Tibial nerve (tissue), 4 donors: ENCODE measurements at regions not wholly inside any gene's neighbourhood (a gene's known extent, or its start where the extent isn't known, plus 50 kb on each side); places are given as distances from the start of the nearest gene placed in this dataset.
"Not testable (repeated sequence)": the region's sequence is repeated elsewhere in the genome, so short reads cannot be mapped to it uniquely, and the experiment has no call there.

Source experiments
- DNase-seq, 2 donors: peaks; one replicate each; pipeline ENCODE4 v3.0.0-alpha.2; 2019; ENCODE audit warnings: low spot score in 2 of 2
- H3K27ac ChIP-seq, 4 donors: fragments of 200-600 bp; sonication (generic) in 3 of 4; one replicate each; pipeline ENCODE4 v1.5.1; 2017 to 2019; ENCODE audit warnings: mild to moderate bottlenecking in 1 of 4
- H3K27me3 ChIP-seq, 2 donors: fragments of 200-600 bp; sonication (generic) in 1 of 2; one replicate each; pipeline versions ENCODE4 v1.5.1 to v1.6.0; 2017 to 2019
- H3K36me3 ChIP-seq, 3 donors: fragments of 200-600 bp; sonication (generic); one replicate each; pipeline ENCODE4 v1.5.1; 2018 to 2019
- H3K4me1 ChIP-seq, 4 donors: fragments of 200-600 bp; sonication (generic) in 3 of 4; one replicate each; pipeline ENCODE4 v1.5.1; 2017 to 2019
- H3K4me3 ChIP-seq, 4 donors: fragments of 200-600 bp; sonication (generic) in 3 of 4; one replicate each; pipeline ENCODE4 v1.5.1; 2017 to 2019; ENCODE audit warnings: mild to moderate bottlenecking in 1 of 4, moderate library complexity in 1 of 4
- H3K9me3 ChIP-seq, 4 donors: fragments of 200-600 bp; sonication (generic) in 3 of 4; one replicate each; pipeline ENCODE4 v1.5.1; 2017 to 2019
- CTCF ChIP-seq, 5 experiments: fragments of 200-600 bp in 3 of 5; fragments of 450-650 bp in 2 of 5; sonication (generic) in 3 of 5; IDR thresholded peaks; one replicate each; pipeline ENCODE4 v1.5.1; 2016 to 2019; ENCODE audit warnings: antibody characterized with exemption in 5 of 5, mild to moderate bottlenecking in 3 of 5, moderate library complexity in 2 of 5
- EP300 ChIP-seq, 2 donors: sonication (generic); formaldehyde crosslinking; IDR thresholded peaks; one replicate each; pipeline ENCODE4 v1.6.1; 2017; ENCODE audit warnings: antibody characterized with exemption in 2 of 2, mild to moderate bottlenecking in 1 of 2
- POLR2A ChIP-seq, 2 donors: fragments of 450-650 bp; IDR thresholded peaks; one replicate each; pipeline ENCODE4 v1.6.1; 2017; ENCODE audit warnings: antibody characterized with exemption in 2 of 2, mild to moderate bottlenecking in 2 of 2, moderate library complexity in 2 of 2
- WGBS, 2 donors: methylation state at CpG; one replicate each; pipeline ENCODE4 v1.1.5; 2018; 5-methylcytosine and 5-hydroxymethylcytosine counted together

GRCh38 chr12:9406564-9407424 is 198.6 kb upstream of the PZP start:
- Histone ChIP-seq H3K4me1 (no peaks in the 10 kb centered on the region), H3K4me3 (peak overlapping the region in 3 of 4 donors; percentile 26 to 55 (median 47)), H3K27ac (peak overlapping the region in 2 of 4 donors; percentile 1 to 77), H3K36me3 (no peaks in the 10 kb centered on the region), H3K9me3 (no peaks in the 10 kb centered on the region), H3K27me3 (no peaks in the 10 kb centered on the region)
- WGBS, 2 donors: 52 to 59% methylated on average over 15 to 22 of the region's 46 CpGs
- DNase-seq: no peak
- TF ChIP-seq CTCF (IDR thresholded peaks at IDR 0.05): no peak

- Histone ChIP-seq H3K4me3 (peak overlapping the region in 2 of 4 donors; percentile 47 to 55), H3K36me3 (no peaks in the 10 kb centered on the region), H3K4me1 (no peaks in the 10 kb centered on the region), H3K9me3 (no peaks in the 10 kb centered on the region), H3K27ac (peak overlapping the region in 1 of 4 donors; percentile 77), H3K27me3 (no peaks in the 10 kb centered on the region)
- 69 to 71% methylated on average over 7 to 11 of the region's 25 CpGs for WGBS, 2 donors
- TF ChIP-seq EP300 (IDR thresholded peaks at IDR 0.05) (no peak), CTCF (IDR thresholded peaks at IDR 0.05) (no peak), POLR2A (IDR thresholded peaks at IDR 0.05) (no peak)
- no peak for DNase-seq
Observed at GRCh38 chr12:9405886-9406563, 197.8 kb upstream of the PZP start.

GRCh38 chr12:9404469-9405260 is 196.5 kb upstream of the PZP start:
- WGBS, 2 donors: 94% methylated on average over 12 of the region's 39 CpGs; no CpG with 5 or more reads in 1 of the 2 donors
- Histone ChIP-seq H3K36me3 (no peaks in the 10 kb centered on the region), H3K27ac (no peak overlapping the region), H3K27me3 (no peaks in the 10 kb centered on the region), H3K9me3 (no peaks in the 10 kb centered on the region), H3K4me1 (no peaks in the 10 kb centered on the region), H3K4me3 (no peak overlapping the region)
- no peak for DNase-seq
- no peak for TF ChIP-seq CTCF (IDR thresholded peaks at IDR 0.05)
- no peak for TF ChIP-seq POLR2A (IDR thresholded peaks at IDR 0.05)
- TF ChIP-seq EP300 (IDR thresholded peaks at IDR 0.05): no peak

DNA sequence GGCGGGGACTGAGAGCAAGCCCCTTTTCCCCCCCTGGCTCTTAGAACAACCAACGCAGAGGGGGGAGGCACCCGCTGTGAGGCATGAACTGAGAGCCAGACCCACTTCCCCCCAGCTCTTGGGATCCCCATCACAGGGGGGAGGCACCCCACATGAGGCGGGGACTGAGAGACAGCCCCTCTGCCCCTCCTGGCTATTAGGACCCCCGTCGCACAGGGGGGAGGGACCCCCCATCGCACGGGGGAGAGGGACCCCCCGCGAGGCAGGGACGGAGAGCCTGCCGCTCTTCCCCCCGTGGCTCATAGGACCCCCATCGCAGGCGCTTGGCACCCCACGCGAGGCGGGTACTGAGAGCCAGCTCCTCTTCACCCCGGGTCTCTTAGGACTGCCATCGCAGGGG is 195.8 kb upstream of the PZP start:
- H3K27ac ChIP-seq: no peak overlapping the region
- no peak overlapping the region for H3K4me3 ChIP-seq
- no peaks in the 10 kb centered on the region for H3K9me3 ChIP-seq
- no peaks in the 10 kb centered on the region for H3K27me3 ChIP-seq
- WGBS, 2 donors: 89 to 93% methylated on average over 6 to 12 of the region's 20 CpGs
- no peaks in the 10 kb centered on the region for H3K36me3 ChIP-seq
- no peaks in the 10 kb centered on the region for H3K4me1 ChIP-seq
- no peak for TF ChIP-seq CTCF (IDR thresholded peaks at IDR 0.05)
- TF ChIP-seq EP300 (IDR thresholded peaks at IDR 0.05): no peak
- no peak for TF ChIP-seq POLR2A (IDR thresholded peaks at IDR 0.05)
- DNase-seq: no peak

- DNase-seq, H3K4me3 ChIP-seq, H3K36me3 ChIP-seq, H3K4me1 ChIP-seq, H3K9me3 ChIP-seq, H3K27me3 ChIP-seq, H3K27ac ChIP-seq: not testable (repeated sequence)
- 83 to 94% methylated on average over 12 to 19 of the region's 29 CpGs for WGBS, 2 donors
Observed at GRCh38 chr12:9402432-9403040, 194.3 kb upstream of the PZP start.

GRCh38 chr12:9396367-9396766 is 188.2 kb upstream of the PZP start:
- H3K27ac ChIP-seq, H3K27me3 ChIP-seq, H3K9me3 ChIP-seq, DNase-seq, H3K36me3 ChIP-seq, H3K4me3 ChIP-seq, H3K4me1 ChIP-seq: not testable (repeated sequence)
- 93 to 94% methylated on average over 13 to 14 of the region's 14 CpGs for WGBS, 2 donors

GRCh38 chr12:9395220-9395619 is 187.0 kb upstream of the PZP start:
- not testable (repeated sequence) for H3K9me3 ChIP-seq, H3K27ac ChIP-seq, H3K27me3 ChIP-seq, H3K4me3 ChIP-seq, H3K4me1 ChIP-seq, DNase-seq, H3K36me3 ChIP-seq
- 50 to 57% methylated on average over 2 to 3 of the region's 5 CpGs for WGBS, 2 donors
